ENCODE measurements at regions not wholly inside any gene's neighbourhood (a gene's known extent, or its start where the extent isn't known, plus 50 kb on each side); places are given as distances from the start of the nearest gene placed in this dataset.

- no peak for TF ChIP-seq CTCF (IDR thresholded peaks at IDR 0.05; ENCODE audit: poor library complexity)
- TF ChIP-seq EZH2phosphoT487 (IDR thresholded peaks at IDR 0.05; ENCODE audit: low read depth, severe bottlenecking, unreplicated experiment): no peak
- no peak for TF ChIP-seq EZH2 (IDR thresholded peaks at IDR 0.05; ENCODE audit: borderline replicate concordance)
Observed at GRCh38 chr6:23311211-23311610, 741.8 kb downstream of the HDGFL1 start.
